SU-DHL-6 (cell line): ENCODE measurements at regions not wholly inside any gene's neighbourhood (a gene's known extent, or its start where the extent isn't known, plus 50 kb on each side); places are given as distances from the start of the nearest gene placed in this dataset.

ENCODE experiments used
- H2AFZ ChIP-seq: fragments of 200-600 bp; sonication (generic); 2 replicates; pipeline ENCODE4 v1.6.1; 2014; ENCODE audit warnings: low read depth, mild to moderate bottlenecking, moderate library complexity, mixed read lengths, antibody characterized with exemption, low read length; ENCODE audit not compliant: severe bottlenecking
- H3F3A ChIP-seq: fragments of 200-600 bp; shearing (Covaris generic); 2 replicates; pipeline ENCODE4 v1.6.0; 2016; ENCODE audit warnings: antibody characterized with exemption, mild to moderate bottlenecking; ENCODE audit not compliant: insufficient read depth
- H3K27ac ChIP-seq: fragments of 200-600 bp; sonication (generic); 2 replicates; pipeline ENCODE4 v1.5.1; 2016; ENCODE audit warnings: low read depth, mild to moderate bottlenecking, low read length, moderate library complexity, mixed read lengths
- H3K27me3 ChIP-seq: fragments of 200-600 bp; sonication (generic), shearing (Covaris generic); 2 replicates; pipeline ENCODE4 v1.6.0; 2014; ENCODE audit warnings: mild to moderate bottlenecking, low read length
- H3K36me3 ChIP-seq: fragments of 200-600 bp; sonication (generic); 2 replicates; pipeline ENCODE4 v1.6.1; 2014; ENCODE audit warnings: mild to moderate bottlenecking, low read length, mixed read lengths
- H3K4me2 ChIP-seq: fragments of 300-600, 200-600 bp; shearing (Covaris generic), sonication (generic); 2 replicates; pipeline ENCODE4 v1.6.0; 2014; ENCODE audit warnings: low read length, low read depth, mild to moderate bottlenecking; ENCODE audit not compliant: poor library complexity, severe bottlenecking
- H3K4me3 ChIP-seq: fragments of 200-600 bp; sonication (generic); 2 replicates; pipeline ENCODE4 v1.5.1; 2014; ENCODE audit warnings: antibody characterized with exemption, low read length, mild to moderate bottlenecking, mixed read lengths; ENCODE audit not compliant: insufficient read depth, poor library complexity, severe bottlenecking
- H3K79me2 ChIP-seq: fragments of 200-600 bp; sonication (generic); 2 replicates; pipeline ENCODE4 v1.6.1; 2014; ENCODE audit warnings: mild to moderate bottlenecking, low read length, moderate library complexity; ENCODE audit not compliant: insufficient read depth
- H3K9ac ChIP-seq: fragments of 200-600 bp; sonication (generic); 2 replicates; pipeline ENCODE4 v1.7.0; 2014; ENCODE audit warnings: mild to moderate bottlenecking, low read length
- H3K9me2 ChIP-seq: fragments of 200-600 bp; sonication (generic); replicated peaks from 2 replicates; pipeline ENCODE4 v1.6.1; 2014; ENCODE audit warnings: low read length; ENCODE audit not compliant: insufficient read depth
- H3K9me3 ChIP-seq: fragments of 200-600 bp; sonication (generic); 2 replicates; pipeline ENCODE4 v1.6.1; 2014; ENCODE audit warnings: low read length, mixed read lengths; ENCODE audit not compliant: insufficient read depth
- H4K20me1 ChIP-seq: fragments of 200-600 bp; sonication (generic); 2 replicates; pipeline ENCODE4 v1.6.1; 2014; ENCODE audit warnings: low read depth, mild to moderate bottlenecking, antibody characterized with exemption, low read length, moderate library complexity, mixed read lengths
- EZH2phosphoT487 ChIP-seq: fragments of 200-600 bp; sonication (generic), shearing (Covaris generic); conservative IDR thresholded peaks from 2 replicates; pipeline ENCODE4 v1.6.1; 2018; ENCODE audit warnings: mild to moderate bottlenecking, antibody characterized with exemption, low read length, moderate library complexity, mixed read lengths
- TF ChIP-seq, protein P1 (sequence below): fragments of 200-600 bp; sonication (generic); IDR thresholded peaks from one replicate; pipeline ENCODE4 v1.5.1; 2017; ENCODE audit warnings: antibody characterized with exemption, mild to moderate bottlenecking, low read length, moderate library complexity; ENCODE audit not compliant: insufficient read depth, poor library complexity, severe bottlenecking

DNA sequence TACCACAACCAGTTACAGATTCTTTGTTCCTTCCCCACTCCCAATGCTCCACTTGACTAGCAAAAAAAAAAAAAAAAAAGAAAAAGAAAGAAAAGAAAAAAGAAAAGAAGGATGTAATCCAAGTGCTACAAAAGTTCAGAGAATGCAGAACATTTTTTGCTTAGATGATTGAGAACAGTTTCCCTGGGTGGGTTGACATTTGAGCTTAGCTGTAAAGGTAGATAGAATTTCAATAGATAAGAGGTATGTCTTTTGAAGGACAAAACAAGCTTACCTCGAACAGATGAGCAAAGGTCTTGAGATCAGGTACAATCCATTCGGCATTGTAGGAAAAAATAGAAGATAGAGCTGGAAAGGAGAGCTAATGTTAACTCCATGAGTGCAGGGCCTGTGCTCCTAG is 344.6 kb upstream of the NECTIN3 start:
- H3K36me3 ChIP-seq: no peaks in the 10 kb centered on the region
- no peak overlapping the region for H3K27ac ChIP-seq
- H3K79me2 ChIP-seq: no peaks in the 10 kb centered on the region
- TF ChIP-seq, protein P1, sequence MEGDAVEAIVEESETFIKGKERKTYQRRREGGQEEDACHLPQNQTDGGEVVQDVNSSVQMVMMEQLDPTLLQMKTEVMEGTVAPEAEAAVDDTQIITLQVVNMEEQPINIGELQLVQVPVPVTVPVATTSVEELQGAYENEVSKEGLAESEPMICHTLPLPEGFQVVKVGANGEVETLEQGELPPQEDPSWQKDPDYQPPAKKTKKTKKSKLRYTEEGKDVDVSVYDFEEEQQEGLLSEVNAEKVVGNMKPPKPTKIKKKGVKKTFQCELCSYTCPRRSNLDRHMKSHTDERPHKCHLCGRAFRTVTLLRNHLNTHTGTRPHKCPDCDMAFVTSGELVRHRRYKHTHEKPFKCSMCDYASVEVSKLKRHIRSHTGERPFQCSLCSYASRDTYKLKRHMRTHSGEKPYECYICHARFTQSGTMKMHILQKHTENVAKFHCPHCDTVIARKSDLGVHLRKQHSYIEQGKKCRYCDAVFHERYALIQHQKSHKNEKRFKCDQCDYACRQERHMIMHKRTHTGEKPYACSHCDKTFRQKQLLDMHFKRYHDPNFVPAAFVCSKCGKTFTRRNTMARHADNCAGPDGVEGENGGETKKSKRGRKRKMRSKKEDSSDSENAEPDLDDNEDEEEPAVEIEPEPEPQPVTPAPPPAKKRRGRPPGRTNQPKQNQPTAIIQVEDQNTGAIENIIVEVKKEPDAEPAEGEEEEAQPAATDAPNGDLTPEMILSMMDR: no peak
- no peak for TF ChIP-seq EZH2phosphoT487
- no peak overlapping the region for H3K9ac ChIP-seq
- H2AFZ ChIP-seq: no peak overlapping the region
- no peak overlapping the region for H3K4me2 ChIP-seq
- no peak overlapping the region for H3K4me3 ChIP-seq
- H3K9me3 ChIP-seq: no peaks in the 10 kb centered on the region
- no peaks in the 10 kb centered on the region for H4K20me1 ChIP-seq
- no peaks in the 10 kb centered on the region for H3K9me2 ChIP-seq
- H3F3A ChIP-seq: no peaks in the 10 kb centered on the region
- no peaks in the 10 kb centered on the region for H3K27me3 ChIP-seq

DNA sequence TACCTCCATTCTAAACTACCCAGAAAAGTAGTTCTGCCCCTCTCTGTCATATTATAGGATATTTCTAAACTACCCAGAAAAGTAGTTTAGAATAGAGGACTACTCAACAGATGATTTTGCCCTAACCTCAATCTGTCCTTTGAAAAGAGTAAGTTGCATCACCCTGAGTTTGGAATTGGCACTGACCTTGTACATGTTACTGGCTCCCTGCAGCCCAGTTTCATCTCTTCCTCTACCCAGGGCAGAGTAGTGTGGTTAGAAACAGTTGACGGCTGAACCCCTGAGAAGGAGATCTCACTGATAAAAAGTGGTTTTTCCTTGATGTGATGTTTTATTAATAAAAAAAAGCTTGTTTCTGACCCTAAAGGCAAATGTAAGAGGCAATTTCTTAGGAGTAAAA is 340.5 kb upstream of the NECTIN3 start:
- Histone ChIP-seq H3K9ac (no peak overlapping the region), H3K9me3 (no peaks in the 10 kb centered on the region), H3K4me2 (no peak overlapping the region), H4K20me1 (no peaks in the 10 kb centered on the region), H3F3A (no peaks in the 10 kb centered on the region), H3K36me3 (no peaks in the 10 kb centered on the region), H2AFZ (no peak overlapping the region), H3K79me2 (no peaks in the 10 kb centered on the region), H3K27me3 (no peaks in the 10 kb centered on the region), H3K9me2 (no peaks in the 10 kb centered on the region), H3K27ac (no peak overlapping the region), H3K4me3 (no peak overlapping the region)
- TF ChIP-seq EZH2phosphoT487: no peak
- TF ChIP-seq, protein P1: no peak

- no peaks in the 10 kb centered on the region for H3K9me2 ChIP-seq
- H3K36me3 ChIP-seq: no peaks in the 10 kb centered on the region
- no peaks in the 10 kb centered on the region for H3F3A ChIP-seq
- TF ChIP-seq, protein P1: no peak
- no peak for TF ChIP-seq EZH2phosphoT487
- no peak overlapping the region for H2AFZ ChIP-seq
- H3K27ac ChIP-seq: no peak overlapping the region
- no peak overlapping the region for H3K9ac ChIP-seq
- H3K9me3 ChIP-seq: no peaks in the 10 kb centered on the region
- no peaks in the 10 kb centered on the region for H4K20me1 ChIP-seq
- no peak overlapping the region for H3K4me2 ChIP-seq
- no peak overlapping the region for H3K4me3 ChIP-seq
- no peaks in the 10 kb centered on the region for H3K27me3 ChIP-seq
- H3K79me2 ChIP-seq: no peaks in the 10 kb centered on the region
These were observed 339.2 kb upstream of the NECTIN3 start for GRCh38 chr3:110732420-110732819.
